ENCODE measurements at regions not wholly inside any gene's neighbourhood (a gene's known extent, or its start where the extent isn't known, plus 50 kb on each side); places are given as distances from the start of the nearest gene placed in this dataset.

DNA sequence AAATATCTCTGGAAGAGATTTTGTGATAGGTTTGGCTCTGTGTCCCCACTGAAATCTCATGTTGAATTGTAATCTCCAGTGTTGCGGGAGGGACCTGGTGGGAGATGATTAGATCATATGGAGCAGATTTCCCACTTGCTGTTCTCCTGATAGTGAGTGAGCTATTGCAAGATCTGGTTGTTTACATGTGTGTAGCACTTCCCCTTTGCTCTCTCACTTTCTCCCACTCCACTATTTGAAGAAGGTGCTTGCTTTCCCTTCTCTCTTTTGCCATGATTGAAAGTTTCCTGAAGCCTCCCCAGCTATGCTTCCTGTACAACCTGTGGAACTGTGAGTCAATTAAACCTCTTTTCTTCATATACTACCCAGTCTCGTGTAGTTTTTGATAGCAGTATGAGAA, 97.0 kb upstream of the FN1 start (continued):
- TF ChIP-seq, protein P1, sequence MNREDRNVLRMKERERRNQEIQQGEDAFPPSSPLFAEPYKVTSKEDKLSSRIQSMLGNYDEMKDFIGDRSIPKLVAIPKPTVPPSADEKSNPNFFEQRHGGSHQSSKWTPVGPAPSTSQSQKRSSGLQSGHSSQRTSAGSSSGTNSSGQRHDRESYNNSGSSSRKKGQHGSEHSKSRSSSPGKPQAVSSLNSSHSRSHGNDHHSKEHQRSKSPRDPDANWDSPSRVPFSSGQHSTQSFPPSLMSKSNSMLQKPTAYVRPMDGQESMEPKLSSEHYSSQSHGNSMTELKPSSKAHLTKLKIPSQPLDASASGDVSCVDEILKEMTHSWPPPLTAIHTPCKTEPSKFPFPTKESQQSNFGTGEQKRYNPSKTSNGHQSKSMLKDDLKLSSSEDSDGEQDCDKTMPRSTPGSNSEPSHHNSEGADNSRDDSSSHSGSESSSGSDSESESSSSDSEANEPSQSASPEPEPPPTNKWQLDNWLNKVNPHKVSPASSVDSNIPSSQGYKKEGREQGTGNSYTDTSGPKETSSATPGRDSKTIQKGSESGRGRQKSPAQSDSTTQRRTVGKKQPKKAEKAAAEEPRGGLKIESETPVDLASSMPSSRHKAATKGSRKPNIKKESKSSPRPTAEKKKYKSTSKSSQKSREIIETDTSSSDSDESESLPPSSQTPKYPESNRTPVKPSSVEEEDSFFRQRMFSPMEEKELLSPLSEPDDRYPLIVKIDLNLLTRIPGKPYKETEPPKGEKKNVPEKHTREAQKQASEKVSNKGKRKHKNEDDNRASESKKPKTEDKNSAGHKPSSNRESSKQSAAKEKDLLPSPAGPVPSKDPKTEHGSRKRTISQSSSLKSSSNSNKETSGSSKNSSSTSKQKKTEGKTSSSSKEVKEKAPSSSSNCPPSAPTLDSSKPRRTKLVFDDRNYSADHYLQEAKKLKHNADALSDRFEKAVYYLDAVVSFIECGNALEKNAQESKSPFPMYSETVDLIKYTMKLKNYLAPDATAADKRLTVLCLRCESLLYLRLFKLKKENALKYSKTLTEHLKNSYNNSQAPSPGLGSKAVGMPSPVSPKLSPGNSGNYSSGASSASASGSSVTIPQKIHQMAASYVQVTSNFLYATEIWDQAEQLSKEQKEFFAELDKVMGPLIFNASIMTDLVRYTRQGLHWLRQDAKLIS (CRISPR knock-in tag; IDR thresholded peaks at IDR 0.05): no peak

DNA sequence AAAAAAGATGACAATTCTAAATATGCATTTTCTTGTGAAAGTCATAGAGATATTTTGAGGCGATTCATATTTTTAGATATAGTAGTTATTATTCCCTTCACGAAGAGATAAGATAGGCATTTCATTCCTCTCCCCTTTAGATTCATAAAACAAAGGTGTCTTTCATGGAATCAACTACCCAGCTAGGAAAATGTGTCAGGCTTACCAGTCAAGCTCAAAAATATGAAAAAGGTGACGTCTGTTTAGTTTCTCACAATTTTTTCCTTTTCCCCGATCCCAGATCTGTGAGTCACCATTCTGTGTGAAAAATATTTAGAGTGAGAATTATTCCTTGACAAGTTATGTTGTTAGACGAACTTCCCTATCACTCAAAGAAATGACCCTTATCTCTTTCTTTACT, 95.4 kb upstream of the FN1 start:
- peaks cover 45% of the 10 kb centered on the region for H3K4me1 ChIP-seq (ENCODE audit: insufficient read depth, low read length)
- POLR2A ChIA-PET: no interaction called here
- in situ Hi-C loops (cut with HindIII; ENCODE audit: extremely low pct_ligation_motif_present, low pct_unique_long_range_greater_than_20kb): no loop called here
- 89% methylated on average over 5 of the region's 5 CpGs for WGBS (ENCODE audit: low lambda C conversion rate)
- H3K36me3 ChIP-seq (replicated peaks in 1 of 2; ENCODE audit: control insufficient read depth in 1 of 2, insufficient read depth in 2 of 2, low read length in 2 of 2): no peaks in the 10 kb centered on the region
- peaks cover 21% of the 10 kb centered on the region for H3K9me3 ChIP-seq (ENCODE audit: low read length)
- H3K4me3 ChIP-seq (replicated peaks in 1 of 3; ENCODE audit: insufficient read depth in 1 of 3, low read depth in 2 of 3, low read length in 3 of 3): no peak overlapping the region
- CTCF ChIA-PET (ENCODE audit: low intra/inter-chr PET ratio, low total read pairs): no interaction called here
- H4K20me1 ChIP-seq (ENCODE audit: insufficient read depth, low read length): no peaks in the 10 kb centered on the region
- no peak overlapping the region for H2AFZ ChIP-seq (ENCODE audit: low read length)
- TF ChIP-seq HCFC1 (IDR thresholded peaks at IDR 0.05; ENCODE audit: low read depth, low read length) (no peak), MBD4 (IDR thresholded peaks at IDR 0.05; ENCODE audit: borderline replicate concordance, low read length) (no peak), CBX5 (CRISPR knock-in tag; IDR thresholded peaks at IDR 0.05; ENCODE audit: borderline replicate concordance) (no peak), KDM3A (CRISPR knock-in tag; IDR thresholded peaks at IDR 0.05; ENCODE audit: low read depth) (no peak)
- TF ChIP-seq, protein P2, sequence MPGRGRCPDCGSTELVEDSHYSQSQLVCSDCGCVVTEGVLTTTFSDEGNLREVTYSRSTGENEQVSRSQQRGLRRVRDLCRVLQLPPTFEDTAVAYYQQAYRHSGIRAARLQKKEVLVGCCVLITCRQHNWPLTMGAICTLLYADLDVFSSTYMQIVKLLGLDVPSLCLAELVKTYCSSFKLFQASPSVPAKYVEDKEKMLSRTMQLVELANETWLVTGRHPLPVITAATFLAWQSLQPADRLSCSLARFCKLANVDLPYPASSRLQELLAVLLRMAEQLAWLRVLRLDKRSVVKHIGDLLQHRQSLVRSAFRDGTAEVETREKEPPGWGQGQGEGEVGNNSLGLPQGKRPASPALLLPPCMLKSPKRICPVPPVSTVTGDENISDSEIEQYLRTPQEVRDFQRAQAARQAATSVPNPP (CRISPR knock-in tag; IDR thresholded peaks at IDR 0.05): no peak
- TF ChIP-seq, protein P3, sequence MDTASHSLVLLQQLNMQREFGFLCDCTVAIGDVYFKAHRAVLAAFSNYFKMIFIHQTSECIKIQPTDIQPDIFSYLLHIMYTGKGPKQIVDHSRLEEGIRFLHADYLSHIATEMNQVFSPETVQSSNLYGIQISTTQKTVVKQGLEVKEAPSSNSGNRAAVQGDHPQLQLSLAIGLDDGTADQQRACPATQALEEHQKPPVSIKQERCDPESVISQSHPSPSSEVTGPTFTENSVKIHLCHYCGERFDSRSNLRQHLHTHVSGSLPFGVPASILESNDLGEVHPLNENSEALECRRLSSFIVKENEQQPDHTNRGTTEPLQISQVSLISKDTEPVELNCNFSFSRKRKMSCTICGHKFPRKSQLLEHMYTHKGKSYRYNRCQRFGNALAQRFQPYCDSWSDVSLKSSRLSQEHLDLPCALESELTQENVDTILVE (CRISPR knock-in tag; IDR thresholded peaks at IDR 0.05): no peak
- TF ChIP-seq, protein P4, sequence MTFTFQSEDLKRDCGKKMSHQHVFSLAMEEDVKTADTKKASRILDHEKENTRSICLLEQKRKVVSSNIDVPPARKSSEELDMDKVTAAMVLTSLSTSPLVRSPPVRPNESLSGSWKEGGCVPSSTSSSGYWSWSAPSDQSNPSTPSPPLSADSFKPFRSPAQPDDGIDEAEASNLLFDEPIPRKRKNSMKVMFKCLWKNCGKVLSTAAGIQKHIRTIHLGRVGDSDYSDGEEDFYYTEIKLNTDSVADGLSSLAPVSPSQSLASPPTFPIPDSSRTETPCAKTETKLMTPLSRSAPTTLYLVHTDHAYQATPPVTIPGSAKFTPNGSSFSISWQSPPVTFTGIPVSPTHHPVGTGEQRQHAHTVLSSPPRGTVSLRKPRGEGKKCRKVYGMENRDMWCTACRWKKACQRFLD (CRISPR knock-in tag; IDR thresholded peaks at IDR 0.05; ENCODE audit: borderline replicate concordance): no peak
- no peak overlapping the region for H3K9ac ChIP-seq (ENCODE audit: insufficient read depth, low read depth, low read length)
- ATAC-seq (no peak), DNase-seq (ENCODE audit: low spot score) (no peak), FAIRE-seq (no peak)
- H3K79me2 ChIP-seq (ENCODE audit: insufficient read depth, low read length): no peaks in the 10 kb centered on the region
- no peaks in the 10 kb centered on the region for H3K27me3 ChIP-seq (ENCODE audit: control insufficient read depth in 1 of 2, insufficient read depth in 2 of 2, low read length in 2 of 2)
- H3K4me2 ChIP-seq (ENCODE audit: low read depth, low read length): no peak overlapping the region
- intact Hi-C loops (cut with micrococcal nuclease; ENCODE audit: unreplicated experiment): no loop called here
- BruUV-seq (replicated peaks): no TSS peak
- H3K27ac ChIP-seq (ENCODE audit: extremely low read length, insufficient read depth, low read length): no peak overlapping the region

All from HepG2 (cell line).